ENCODE measurements at regions not wholly inside any gene's neighbourhood (a gene's known extent, or its start where the extent isn't known, plus 50 kb on each side); places are given as distances from the start of the nearest gene placed in this dataset.
"Not testable (repeated sequence)": the region's sequence is repeated elsewhere in the genome, so short reads cannot be mapped to it uniquely, and the experiment has no call there.

DNA sequence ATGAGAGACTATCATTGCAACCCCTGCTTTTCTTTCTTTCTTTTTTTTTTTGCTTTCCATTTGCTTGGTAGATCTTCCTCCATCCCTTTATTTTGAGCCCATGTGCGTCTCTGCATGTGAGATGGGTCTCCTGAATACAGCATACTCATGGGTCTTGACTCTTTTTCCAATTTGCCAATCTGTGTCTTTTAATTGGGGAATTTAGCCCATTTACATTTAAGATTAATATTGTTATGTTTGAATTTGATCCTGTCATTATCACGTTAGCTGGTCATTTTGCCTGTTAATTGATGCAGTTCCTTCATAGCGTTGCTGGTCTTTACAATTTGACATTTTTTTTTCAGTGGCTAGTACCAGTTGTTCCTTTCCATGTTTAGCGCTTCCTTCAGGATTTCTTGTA is 211.5 kb upstream of the SLC38A2 start:
- H2AK5ac ChIP-seq (ENCODE audit: low read depth, low read length); H3K27ac ChIP-seq (ENCODE audit: low read depth, low read length); H3K27me3 ChIP-seq (replicated peaks in 1 of 4; ENCODE audit: control insufficient read depth in 3 of 4, extremely low read depth in 1 of 4, insufficient read depth in 3 of 4, low read length in 3 of 4); H3K4me3 ChIP-seq (ENCODE audit: extremely low read depth in 1 of 4, insufficient read depth in 2 of 4, low read depth in 3 of 4, low read length in 4 of 4); H3K79me2 ChIP-seq (ENCODE audit: control insufficient read depth in 1 of 2, insufficient read depth in 2 of 2, low read length in 2 of 2); H3K23ac ChIP-seq (ENCODE audit: insufficient read length); H2BK15ac ChIP-seq (ENCODE audit: low read length); H3K23me2 ChIP-seq (ENCODE audit: low read depth, low read length); H3K4me2 ChIP-seq (ENCODE audit: insufficient read depth in 1 of 2, low read depth in 2 of 2, low read length in 2 of 2); H4K20me1 ChIP-seq (replicated peaks in 1 of 2; ENCODE audit: control insufficient read depth in 1 of 2, insufficient read depth in 2 of 2, low read length in 2 of 2); H3K4ac ChIP-seq (replicated peaks; ENCODE audit: insufficient read length, low read depth, low read length); H3K79me1 ChIP-seq (ENCODE audit: low read depth, low read length); H3K56ac ChIP-seq (replicated peaks; ENCODE audit: insufficient read length, low read depth, low read length); H3K14ac ChIP-seq (ENCODE audit: insufficient read length); DNase-seq (ENCODE audit: low read depth in 1 of 2, low spot score in 2 of 2); H3K4me1 ChIP-seq (replicated peaks in 1 of 4; ENCODE audit: control insufficient read depth in 3 of 4, insufficient read depth in 4 of 4, low read length in 3 of 4); H4K5ac ChIP-seq (ENCODE audit: insufficient read length, low read depth, low read length); H3K18ac ChIP-seq (ENCODE audit: extremely low read depth, low read length); POLR2A ChIA-PET (ENCODE audit: partially characterized antibody); H2BK5ac ChIP-seq (ENCODE audit: low read depth, low read length); H2AFZ ChIP-seq (ENCODE audit: low read length); H3K9ac ChIP-seq (replicated peaks in 1 of 4; ENCODE audit: extremely low read depth in 1 of 4, low read depth in 3 of 4, low read length in 3 of 4); H2BK120ac ChIP-seq (replicated peaks; ENCODE audit: low read depth, low read length); FAIRE-seq; H3K9me3 ChIP-seq (ENCODE audit: insufficient read depth in 2 of 2, low read depth in 1 of 2, low read length in 1 of 2); H3K36me3 ChIP-seq (ENCODE audit: control insufficient read depth in 2 of 4, insufficient read depth in 4 of 4, low read length in 3 of 4); H4K91ac ChIP-seq (replicated peaks; ENCODE audit: insufficient read length, low read length); H4K8ac ChIP-seq (ENCODE audit: extremely low read depth, insufficient read depth, low read length); H2BK20ac ChIP-seq (ENCODE audit: low read length); H2BK12ac ChIP-seq (ENCODE audit: low read depth, low read length): not testable (repeated sequence)
- CTCF ChIA-PET (ENCODE audit: partially characterized antibody): interaction anchor here (0.5 kb wide), 1 partner anchor 281 kb away, joined by 3 read pairs; no protein-coding TSS in a partner anchor
- WGBS, 2 experiments (ENCODE audit: extremely low coverage in 1 of 2, insufficient coverage in 1 of 2, insufficient read length in 1 of 2, insufficient replicate concordance in 2 of 2, low coverage in 1 of 2, low lambda C conversion rate in 2 of 2, missing lambda C conversion rate in 1 of 2): 89% methylated on average over 4 of the region's 4 CpGs; no CpG with 5 or more reads in 1 of the 2 experiments

DNA sequence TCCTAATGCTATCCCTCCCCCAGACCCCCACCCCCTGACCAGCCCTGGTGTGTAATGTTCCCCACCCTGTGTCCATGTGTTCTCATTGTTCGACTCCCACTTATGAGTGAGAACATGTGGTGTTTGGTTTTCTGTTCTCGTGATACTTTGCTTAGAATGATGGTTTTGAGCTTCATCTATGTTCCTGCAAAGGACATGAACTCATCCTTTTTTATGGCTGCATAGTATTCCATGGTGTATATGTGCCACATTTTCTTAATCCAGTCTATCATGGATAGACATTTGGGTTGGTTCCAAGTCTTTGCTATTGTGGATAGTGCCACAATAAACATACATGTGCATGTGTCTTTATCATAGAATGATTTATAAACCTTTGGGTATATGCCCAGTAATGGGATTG is 209.4 kb upstream of the SLC38A2 start:
- CTCF ChIA-PET (ENCODE audit: partially characterized antibody); H3K79me1 ChIP-seq (ENCODE audit: low read depth, low read length); H3K27me3 ChIP-seq (replicated peaks in 1 of 4; ENCODE audit: control insufficient read depth in 3 of 4, extremely low read depth in 1 of 4, insufficient read depth in 3 of 4, low read length in 3 of 4); H3K23ac ChIP-seq (ENCODE audit: insufficient read length); H2BK15ac ChIP-seq (ENCODE audit: low read length); H3K23me2 ChIP-seq (ENCODE audit: low read depth, low read length); H3K79me2 ChIP-seq (ENCODE audit: control insufficient read depth in 1 of 2, insufficient read depth in 2 of 2, low read length in 2 of 2); H2AK5ac ChIP-seq (ENCODE audit: low read depth, low read length); H2BK20ac ChIP-seq (ENCODE audit: low read length); H3K4ac ChIP-seq (replicated peaks; ENCODE audit: insufficient read length, low read depth, low read length); H3K4me1 ChIP-seq (replicated peaks in 1 of 4; ENCODE audit: control insufficient read depth in 3 of 4, insufficient read depth in 4 of 4, low read length in 3 of 4); H3K4me2 ChIP-seq (ENCODE audit: insufficient read depth in 1 of 2, low read depth in 2 of 2, low read length in 2 of 2); DNase-seq (ENCODE audit: low read depth in 1 of 2, low spot score in 2 of 2); H2BK5ac ChIP-seq (ENCODE audit: low read depth, low read length); H3K9ac ChIP-seq (replicated peaks in 1 of 4; ENCODE audit: extremely low read depth in 1 of 4, low read depth in 3 of 4, low read length in 3 of 4); H3K18ac ChIP-seq (ENCODE audit: extremely low read depth, low read length); H3K27ac ChIP-seq (ENCODE audit: low read depth, low read length); H3K14ac ChIP-seq (ENCODE audit: insufficient read length); FAIRE-seq; H4K91ac ChIP-seq (replicated peaks; ENCODE audit: insufficient read length, low read length); H3K56ac ChIP-seq (replicated peaks; ENCODE audit: insufficient read length, low read depth, low read length); H3K9me3 ChIP-seq (ENCODE audit: insufficient read depth in 2 of 2, low read depth in 1 of 2, low read length in 1 of 2); POLR2A ChIA-PET (ENCODE audit: partially characterized antibody); H2AFZ ChIP-seq (ENCODE audit: low read length); H3K4me3 ChIP-seq (ENCODE audit: extremely low read depth in 1 of 4, insufficient read depth in 2 of 4, low read depth in 3 of 4, low read length in 4 of 4); H4K5ac ChIP-seq (ENCODE audit: insufficient read length, low read depth, low read length); H2BK12ac ChIP-seq (ENCODE audit: low read depth, low read length); H2BK120ac ChIP-seq (replicated peaks; ENCODE audit: low read depth, low read length); H4K20me1 ChIP-seq (replicated peaks in 1 of 2; ENCODE audit: control insufficient read depth in 1 of 2, insufficient read depth in 2 of 2, low read length in 2 of 2); H3K36me3 ChIP-seq (ENCODE audit: control insufficient read depth in 2 of 4, insufficient read depth in 4 of 4, low read length in 3 of 4); H4K8ac ChIP-seq (ENCODE audit: extremely low read depth, insufficient read depth, low read length): not testable (repeated sequence)
- WGBS, 2 experiments (ENCODE audit: extremely low coverage in 1 of 2, insufficient coverage in 1 of 2, insufficient read length in 1 of 2, insufficient replicate concordance in 2 of 2, low coverage in 1 of 2, low lambda C conversion rate in 2 of 2, missing lambda C conversion rate in 1 of 2): 97% methylated on average over 2 of the region's 2 CpGs; no CpG with 5 or more reads in 1 of the 2 experiments
